HepG2 (cell line): ENCODE measurements at regions not wholly inside any gene's neighbourhood (a gene's known extent, or its start where the extent isn't known, plus 50 kb on each side); places are given as distances from the start of the nearest gene placed in this dataset.

ENCODE experiments used
- ATAC-seq: fragments of 200-7000 bp; cut with Tn5 transposase; 3 replicates; pipeline ENCODE4 v1.9.1; 2020; ENCODE audit warnings: mild to moderate bottlenecking, moderate library complexity
- BruUV-seq: library from RNA; stranded (reverse); fragments of 400-500 nt; replicated peaks from 2 replicates; lab custom pipeline; 2021; lab: Mats Ljungman, UMichigan
- CTCF ChIA-PET: fragments of 300-600 bp; formaldehyde crosslinking; extraction: SDS; loops from one replicate; lab custom pipeline; 2021; ENCODE audit warnings: low total read pairs, inconsistent platforms, low intra/inter-chr PET ratio; lab: Yijun Ruan, JAX
- POLR2A ChIA-PET: fragments of 350-600 bp; sonication (Branson Sonifier 250); formaldehyde crosslinking; loops from one replicate; lab custom pipeline; 2020; ENCODE audit warnings: antibody characterized with exemption, inconsistent platforms; lab: Yijun Ruan, JAX
- DNase-seq: peaks from one replicate; pipeline ENCODE4 v3.0.0-alpha.2; 2015; ENCODE audit warnings: low spot score
- FAIRE-seq: peaks from 3 replicates; lab custom pipeline; 2011; peaks lifted over from hg19 to GRCh38; lab: Jason Lieb, UNC
- H2AFZ ChIP-seq: one replicate; pipeline ENCODE4 v1.6.1; 2011; ENCODE audit warnings: low read length, inconsistent platforms
- H3K27ac ChIP-seq: fragments of 300-600 bp; 3 replicates; pipeline ENCODE4 v1.8.0; 2011; ENCODE audit warnings: mixed run types, mild to moderate bottlenecking, mixed read lengths, low read length, inconsistent platforms; ENCODE audit not compliant: insufficient read depth; ENCODE audit errors: extremely low read length
- H3K27me3 ChIP-seq, 2 experiments: fragments of 200-600 bp in 1 of 2; 2 replicates in 1 of 2; 3 replicates in 1 of 2; pipeline versions ENCODE4 v1.6.0 to v1.8.0; 2011; ENCODE audit warnings: low read length in 2 of 2, mild to moderate bottlenecking in 2 of 2, moderate library complexity in 2 of 2, inconsistent platforms in 1 of 2; ENCODE audit not compliant: insufficient read depth in 2 of 2, control insufficient read depth in 1 of 2
- H3K36me3 ChIP-seq, 2 experiments: fragments of 200-600 bp in 1 of 2; replicated peaks in 1 of 2; 2 replicates in 1 of 2; 3 replicates in 1 of 2; pipeline versions ENCODE4 v1.5.1 to v1.8.0; 2011; ENCODE audit warnings: low read length in 2 of 2, inconsistent platforms in 1 of 2; ENCODE audit not compliant: insufficient read depth in 2 of 2, control insufficient read depth in 1 of 2
- H3K4me1 ChIP-seq: 2 replicates; pipeline ENCODE4 v1.5.1; 2012; ENCODE audit warnings: low read length, inconsistent platforms; ENCODE audit not compliant: insufficient read depth
- H3K4me2 ChIP-seq: 2 replicates; pipeline ENCODE4 v1.6.0; 2011; ENCODE audit warnings: low read depth, low read length, inconsistent platforms
- H3K4me3 ChIP-seq, 3 experiments: fragments of 200-600 bp in 1 of 3; sonication (generic), shearing (Covaris generic) in 1 of 3; replicated peaks in 1 of 3; 2 replicates each; pipeline ENCODE4 v1.5.1; 2011 to 2016; ENCODE audit warnings: low read length in 3 of 3, inconsistent platforms in 2 of 3, low read depth in 2 of 3, mild to moderate bottlenecking in 2 of 3, control low read depth in 1 of 3, mixed read lengths in 1 of 3; ENCODE audit not compliant: insufficient read depth in 1 of 3
- H3K79me2 ChIP-seq: one replicate; pipeline ENCODE4 v1.6.1; 2011; ENCODE audit warnings: low read length, inconsistent platforms; ENCODE audit not compliant: insufficient read depth
- H3K9ac ChIP-seq: 2 replicates; pipeline ENCODE4 v1.6.0; 2011; ENCODE audit warnings: mild to moderate bottlenecking, low read depth, low read length, inconsistent platforms; ENCODE audit not compliant: insufficient read depth
- H3K9me3 ChIP-seq: 2 replicates; pipeline ENCODE4 v1.5.1; 2012; ENCODE audit warnings: mild to moderate bottlenecking, low read length
- H4K20me1 ChIP-seq: 2 replicates; pipeline ENCODE4 v1.6.0; 2011; ENCODE audit warnings: inconsistent platforms, mild to moderate bottlenecking, low read length, moderate library complexity; ENCODE audit not compliant: insufficient read depth
- CC2D1A ChIP-seq: sonication (generic); formaldehyde crosslinking; IDR thresholded peaks from 2 replicates; pipeline ENCODE4 v1.8.1; 2023; ENCODE audit warnings: mild to moderate bottlenecking, missing genetic modification reagents
- GMEB1 ChIP-seq: sonication (generic); formaldehyde crosslinking; IDR thresholded peaks from 2 replicates; pipeline ENCODE4 v1.5.1; 2020; ENCODE audit warnings: missing genetic modification reagents, mild to moderate bottlenecking, borderline replicate concordance
- HCFC1 ChIP-seq: fragments of 150-350 bp; IDR thresholded peaks from 2 replicates; pipeline ENCODE4 v1.6.1; 2014; ENCODE audit warnings: low read depth, low read length
- NAIF1 ChIP-seq: sonication (generic); formaldehyde crosslinking; IDR thresholded peaks from 2 replicates; pipeline ENCODE4 v1.5.0; 2020; ENCODE audit warnings: mild to moderate bottlenecking, missing genetic modification reagents, borderline replicate concordance
- PRMT3 ChIP-seq: sonication (generic); formaldehyde crosslinking; IDR thresholded peaks from 2 replicates; pipeline ENCODE4 v1.8.1; 2022; ENCODE audit warnings: low read depth, mild to moderate bottlenecking, moderate library complexity, missing genetic modification reagents, borderline replicate concordance
- RCOR2 ChIP-seq: IDR thresholded peaks from 2 replicates; pipeline ENCODE4 v1.6.1; 2016; ENCODE audit warnings: missing biosample characterization, missing genetic modification reagents
- SAFB2 ChIP-seq: sonication (generic); formaldehyde crosslinking; IDR thresholded peaks from 2 replicates; pipeline ENCODE4 v1.5.1; 2020; ENCODE audit warnings: missing genetic modification reagents, low read depth, mild to moderate bottlenecking, borderline replicate concordance
- SNAI1 ChIP-seq: sonication (generic); formaldehyde crosslinking; IDR thresholded peaks from 2 replicates; pipeline ENCODE4 v1.5.0; 2020; ENCODE audit warnings: mild to moderate bottlenecking, missing genetic modification reagents, borderline replicate concordance
- XRCC5 ChIP-seq: fragments of 200-400 bp; formaldehyde crosslinking; optimal IDR thresholded peaks from 2 replicates; pipeline ENCODE3; 2017; ENCODE audit warnings: mild to moderate bottlenecking, low read length
- ZFAT ChIP-seq: sonication (generic); formaldehyde crosslinking; conservative IDR thresholded peaks from 2 replicates; pipeline ENCODE4 v1.8.1; 2023; ENCODE audit warnings: missing genetic modification reagents, inconsistent platforms
- ZNF329 ChIP-seq: sonication (generic); formaldehyde crosslinking; IDR thresholded peaks from 2 replicates; pipeline ENCODE4 v1.9.0; 2021; ENCODE audit warnings: low read depth, mild to moderate bottlenecking, missing genetic modification reagents
- WGBS: methylation state at CpG from one replicate; pipeline ENCODE4 v1.1.6; 2017; ENCODE audit warnings: low lambda C conversion rate; 5-methylcytosine and 5-hydroxymethylcytosine counted together
- in situ Hi-C: cut with HindIII; loops from 2 replicates; pipeline ENCODE4 v1.10.0; 2017; ENCODE audit warnings: low pct_unique_long_range_greater_than_20kb; ENCODE audit not compliant: extremely low pct_ligation_motif_present
- intact Hi-C: fragments of 100-400 bp; cut with micrococcal nuclease; formaldehyde crosslinking; loops from one replicate; pipeline ENCODE4 v1.10.0; 2022; ENCODE audit not compliant: unreplicated experiment
- TF ChIP-seq, protein P1 (sequence below): sonication (generic); formaldehyde crosslinking; IDR thresholded peaks from 2 replicates; pipeline ENCODE4 v1.8.1; 2023; ENCODE audit warnings: mild to moderate bottlenecking, inconsistent platforms, moderate library complexity, missing genetic modification reagents, borderline replicate concordance

- FAIRE-seq (no peak), DNase-seq (no peak), ATAC-seq (no peak)
- Histone ChIP-seq H3K4me2 (no peak overlapping the region), H3K36me3 (no peaks in the 10 kb centered on the region), H3K4me3 (no peak overlapping the region), H3K4me1 (no peaks in the 10 kb centered on the region), H3K27ac (no peak overlapping the region), H2AFZ (no peak overlapping the region), H3K27me3 (no peaks in the 10 kb centered on the region)
- in situ Hi-C loops: no loop called here
- CTCF ChIA-PET: no interaction called here
- 29% methylated on average over 6 of the region's 6 CpGs for WGBS
- TF ChIP-seq PRMT3 (CRISPR knock-in tag): no peak
- TF ChIP-seq NAIF1: no peak
- TF ChIP-seq GMEB1 (CRISPR knock-in tag): no peak
- TF ChIP-seq CC2D1A: no peak
- TF ChIP-seq ZNF329 (CRISPR knock-in tag): no peak
- TF ChIP-seq XRCC5: no peak
- no peak for TF ChIP-seq SAFB2 (CRISPR knock-in tag)
- TF ChIP-seq, protein P1, sequence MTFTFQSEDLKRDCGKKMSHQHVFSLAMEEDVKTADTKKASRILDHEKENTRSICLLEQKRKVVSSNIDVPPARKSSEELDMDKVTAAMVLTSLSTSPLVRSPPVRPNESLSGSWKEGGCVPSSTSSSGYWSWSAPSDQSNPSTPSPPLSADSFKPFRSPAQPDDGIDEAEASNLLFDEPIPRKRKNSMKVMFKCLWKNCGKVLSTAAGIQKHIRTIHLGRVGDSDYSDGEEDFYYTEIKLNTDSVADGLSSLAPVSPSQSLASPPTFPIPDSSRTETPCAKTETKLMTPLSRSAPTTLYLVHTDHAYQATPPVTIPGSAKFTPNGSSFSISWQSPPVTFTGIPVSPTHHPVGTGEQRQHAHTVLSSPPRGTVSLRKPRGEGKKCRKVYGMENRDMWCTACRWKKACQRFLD (CRISPR knock-in tag): no peak
- no peak for TF ChIP-seq HCFC1
- TF ChIP-seq SNAI1 (CRISPR knock-in tag): no peak
- no peak for TF ChIP-seq ZFAT
- TF ChIP-seq RCOR2 (CRISPR knock-in tag): no peak
- TF ChIP-seq, all 625 proteins: peak for 0
- H3K9ac ChIP-seq: no peak overlapping the region
- H3K9me3 ChIP-seq: peaks cover 96% of the 10 kb centered on the region
- POLR2A ChIA-PET: no interaction called here
- no peaks in the 10 kb centered on the region for H4K20me1 ChIP-seq
- no TSS peak for BruUV-seq
- no peaks in the 10 kb centered on the region for H3K79me2 ChIP-seq
- intact Hi-C loops: no loop called here
Measured at GRCh38 chr1:82534996-82535395, 734.3 kb downstream of the ADGRL2 start.
